ENCODE measurements at regions not wholly inside any gene's neighbourhood (a gene's known extent, or its start where the extent isn't known, plus 50 kb on each side); places are given as distances from the start of the nearest gene placed in this dataset.

- Histone ChIP-seq H3K9ac (replicated peaks; ENCODE audit: extremely low read depth, insufficient read depth, low read length) (no peak overlapping the region), H3K9me1 (replicated peaks; ENCODE audit: control insufficient read depth, extremely low read depth, insufficient read depth, low read length) (no peaks in the 10 kb centered on the region), H3K4me3 (replicated peaks in 1 of 3; ENCODE audit: insufficient read depth in 1 of 3, low read depth in 1 of 3, low read length in 3 of 3) (no peak overlapping the region), H3K79me2 (ENCODE audit: control insufficient read depth, insufficient read depth, low read length) (no peaks in the 10 kb centered on the region), H2AFZ (ENCODE audit: low read depth, low read length) (no peak overlapping the region), H3K27me3 (ENCODE audit: control insufficient read depth in 2 of 2, insufficient read depth in 2 of 2, low read length in 2 of 2) (no peaks in the 10 kb centered on the region), H3K9me3 (replicated peaks; ENCODE audit: control insufficient read depth, insufficient read depth, low read length) (no peaks in the 10 kb centered on the region), H3K36me3 (ENCODE audit: control insufficient read depth in 2 of 2, extremely low read depth in 1 of 2, insufficient read depth in 2 of 2, low read length in 2 of 2) (no peaks in the 10 kb centered on the region), H3K4me2 (ENCODE audit: insufficient read depth, low read length) (no peak overlapping the region), H3K4me1 (ENCODE audit: control insufficient read depth, extremely low read depth, insufficient read depth, low read length) (no peaks in the 10 kb centered on the region), H4K20me1 (replicated peaks; ENCODE audit: control insufficient read depth, extremely low read depth, insufficient read depth, low read length) (no peaks in the 10 kb centered on the region), H3K27ac (ENCODE audit: insufficient read depth, low read depth, low read length) (no peak overlapping the region)
- FAIRE-seq (no peak), DNase-seq (ENCODE audit: low read depth, low spot score) (no peak)
- intact Hi-C loops (cut with micrococcal nuclease) (no loop called here), dilution Hi-C loops (cut with MboI; ENCODE audit: extremely low pct_ligation_motif_present, low sequenced_read_pairs) (no loop called here)
- no TSS peak for BruUV-seq (replicated peaks)
- CTCF ChIA-PET: no interaction called here
- POLR2A ChIA-PET: no interaction called here
- no peak for TF ChIP-seq JUN (IDR thresholded peaks at IDR 0.05; ENCODE audit: borderline replicate concordance, insufficient read depth, insufficient read length, low read depth)
- TF ChIP-seq MAX (IDR thresholded peaks at IDR 0.05; ENCODE audit: insufficient read depth, insufficient read length): no peak
- TF ChIP-seq MYC (IDR thresholded peaks at IDR 0.05; ENCODE audit: low read depth, low read length): no peak
- no peak for TF ChIP-seq GATA2 (IDR thresholded peaks at IDR 0.05; ENCODE audit: insufficient read depth, insufficient read length, low read depth, low read length)
- TF ChIP-seq POLR2A (IDR thresholded peaks at IDR 0.05; ENCODE audit: low read depth, low read length): no peak
- no peak for TF ChIP-seq EZH2 (IDR thresholded peaks at IDR 0.05; ENCODE audit: borderline replicate concordance, low read depth, low read length, severe bottlenecking)
These were observed 413.7 kb downstream of the LIG4 start for GRCh38 chr13:107801621-107802020.

- ChIA-PET POLR2A (interaction anchor here (0.5 kb wide), 1 partner anchor 12 kb away, joined by 9 read pairs; no protein-coding TSS in a partner anchor), CTCF (interaction anchor here (0.6 to 1.2 kb wide), 3 partner anchors 33 to 102 kb away, joined by 3 to 5 read pairs (median 3); no protein-coding TSS in a partner anchor)
- H3K79me2 ChIP-seq (ENCODE audit: control insufficient read depth, insufficient read depth, low read length): no peaks in the 10 kb centered on the region
- no peak for TF ChIP-seq MAX (IDR thresholded peaks at IDR 0.05; ENCODE audit: insufficient read depth, insufficient read length)
- TF ChIP-seq EZH2 (IDR thresholded peaks at IDR 0.05; ENCODE audit: borderline replicate concordance, low read depth, low read length, severe bottlenecking): no peak
- no peak for TF ChIP-seq POLR2A (IDR thresholded peaks at IDR 0.05; ENCODE audit: low read depth, low read length)
- TF ChIP-seq JUN (IDR thresholded peaks at IDR 0.05; ENCODE audit: borderline replicate concordance, insufficient read depth, insufficient read length, low read depth): no peak
- no peak for TF ChIP-seq MYC (IDR thresholded peaks at IDR 0.05; ENCODE audit: low read depth, low read length)
- no peak for TF ChIP-seq POLR2AphosphoS5 (IDR thresholded peaks at IDR 0.05; ENCODE audit: insufficient read depth, low read depth, low read length)
- TF ChIP-seq CTCF (IDR thresholded peaks at IDR 0.05; ENCODE audit: extremely low read depth in 1 of 2, insufficient read depth in 1 of 2, low read depth in 1 of 2, low read length in 2 of 2): no peak
- TF ChIP-seq GATA2 (IDR thresholded peaks at IDR 0.05; ENCODE audit: insufficient read depth, insufficient read length, low read depth, low read length): no peak
- TF ChIP-seq FOS (IDR thresholded peaks at IDR 0.05; ENCODE audit: borderline replicate concordance, insufficient read depth, low read length): no peak
- no peak overlapping the region for H3K4me3 ChIP-seq (replicated peaks in 1 of 3; ENCODE audit: insufficient read depth in 1 of 3, low read depth in 1 of 3, low read length in 3 of 3)
- H3K27me3 ChIP-seq (ENCODE audit: control insufficient read depth in 2 of 2, insufficient read depth in 2 of 2, low read length in 2 of 2): no peaks in the 10 kb centered on the region
- no peaks in the 10 kb centered on the region for H4K20me1 ChIP-seq (replicated peaks; ENCODE audit: control insufficient read depth, extremely low read depth, insufficient read depth, low read length)
- intact Hi-C loops (cut with micrococcal nuclease) (no loop called here), dilution Hi-C loops (cut with MboI; ENCODE audit: extremely low pct_ligation_motif_present, low sequenced_read_pairs) (no loop called here)
- no peaks in the 10 kb centered on the region for H3K9me1 ChIP-seq (replicated peaks; ENCODE audit: control insufficient read depth, extremely low read depth, insufficient read depth, low read length)
- H3K9ac ChIP-seq (replicated peaks; ENCODE audit: extremely low read depth, insufficient read depth, low read length): no peak overlapping the region
- H3K4me2 ChIP-seq (ENCODE audit: insufficient read depth, low read length): peak overlapping the region; percentile 3
- H3K9me3 ChIP-seq (replicated peaks; ENCODE audit: control insufficient read depth, insufficient read depth, low read length): no peaks in the 10 kb centered on the region
- peak overlapping the region; percentile 68 for H2AFZ ChIP-seq (ENCODE audit: low read depth, low read length)
- H3K4me1 ChIP-seq (ENCODE audit: control insufficient read depth, extremely low read depth, insufficient read depth, low read length): no peaks in the 10 kb centered on the region
- no peaks in the 10 kb centered on the region for H3K36me3 ChIP-seq (ENCODE audit: control insufficient read depth in 2 of 2, extremely low read depth in 1 of 2, insufficient read depth in 2 of 2, low read length in 2 of 2)
- peak; percentile 8 for DNase-seq (ENCODE audit: low read depth, low spot score)
- H3K27ac ChIP-seq (ENCODE audit: insufficient read depth, low read depth, low read length): no peak overlapping the region
- FAIRE-seq: peak; percentile 57
- BruUV-seq (replicated peaks): no TSS peak
These were observed 416.3 kb downstream of the LIG4 start for GRCh38 chr13:107799001-107799400.
